GM19372 (cell line): ENCODE measurements at regions not wholly inside any gene's neighbourhood (a gene's known extent, or its start where the extent isn't known, plus 50 kb on each side); places are given as distances from the start of the nearest gene placed in this dataset.

ENCODE experiments used
- ATAC-seq: cut with Tn5 transposase; IDR thresholded peaks from one replicate; pipeline ENCODE4 v1.9.1; 2021; ENCODE audit warnings: mild to moderate bottlenecking, low read depth, moderate library complexity; ENCODE audit not compliant: unreplicated experiment

GRCh38 chr17:77479372-77480198 is 338.8 kb downstream of the SEC14L1 start:
- no peak for ATAC-seq

- no peak for ATAC-seq
These were observed 339.4 kb downstream of the SEC14L1 start for GRCh38 chr17:77480199-77480508.

GRCh38 chr17:77480509-77481215 is 339.9 kb downstream of the SEC14L1 start:
- no peak for ATAC-seq

DNA sequence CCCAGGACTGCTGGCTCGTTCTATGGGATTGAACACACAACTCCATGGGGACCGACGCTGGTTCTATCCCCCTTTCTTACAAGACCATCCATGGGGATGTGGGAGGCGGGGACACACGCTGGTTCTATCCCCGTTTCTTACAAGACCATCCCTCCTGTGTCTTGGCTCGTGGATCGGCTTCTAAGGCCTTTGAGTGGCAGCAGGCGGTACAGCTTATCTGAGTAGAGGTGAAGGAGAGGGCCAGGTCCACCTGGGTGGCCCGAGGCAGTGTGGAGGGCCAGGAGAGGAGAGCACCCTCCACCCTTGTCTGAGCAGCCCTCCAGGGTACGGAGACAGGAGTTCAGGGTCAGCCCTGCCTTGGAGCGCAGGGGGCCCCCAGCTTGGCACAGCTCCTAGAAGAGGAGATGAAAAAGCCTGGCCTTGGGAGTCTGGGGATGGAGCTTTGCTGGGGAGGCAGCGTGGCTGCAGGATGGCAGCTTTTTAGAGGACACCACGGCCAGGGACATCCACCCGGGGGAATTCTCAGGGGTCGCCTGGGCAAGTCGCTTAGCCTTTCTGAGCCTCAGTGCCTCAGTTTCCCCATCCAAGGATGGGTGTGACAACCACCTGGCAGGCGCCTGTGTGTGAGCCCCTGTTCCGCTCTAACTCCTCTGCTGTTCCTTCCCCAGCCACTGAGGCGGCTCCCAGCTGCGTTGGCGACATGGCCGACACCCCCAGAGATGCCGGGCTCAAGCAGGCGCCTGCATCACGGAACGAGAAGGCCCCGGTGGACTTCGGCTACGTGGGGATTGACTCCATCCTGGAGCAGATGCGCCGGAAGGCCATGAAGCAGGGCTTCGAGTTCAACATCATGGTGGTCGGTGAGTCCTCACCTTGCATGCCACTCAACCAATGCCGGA is 341.0 kb downstream of the SEC14L1 start:
- ATAC-seq: no peak

DNA sequence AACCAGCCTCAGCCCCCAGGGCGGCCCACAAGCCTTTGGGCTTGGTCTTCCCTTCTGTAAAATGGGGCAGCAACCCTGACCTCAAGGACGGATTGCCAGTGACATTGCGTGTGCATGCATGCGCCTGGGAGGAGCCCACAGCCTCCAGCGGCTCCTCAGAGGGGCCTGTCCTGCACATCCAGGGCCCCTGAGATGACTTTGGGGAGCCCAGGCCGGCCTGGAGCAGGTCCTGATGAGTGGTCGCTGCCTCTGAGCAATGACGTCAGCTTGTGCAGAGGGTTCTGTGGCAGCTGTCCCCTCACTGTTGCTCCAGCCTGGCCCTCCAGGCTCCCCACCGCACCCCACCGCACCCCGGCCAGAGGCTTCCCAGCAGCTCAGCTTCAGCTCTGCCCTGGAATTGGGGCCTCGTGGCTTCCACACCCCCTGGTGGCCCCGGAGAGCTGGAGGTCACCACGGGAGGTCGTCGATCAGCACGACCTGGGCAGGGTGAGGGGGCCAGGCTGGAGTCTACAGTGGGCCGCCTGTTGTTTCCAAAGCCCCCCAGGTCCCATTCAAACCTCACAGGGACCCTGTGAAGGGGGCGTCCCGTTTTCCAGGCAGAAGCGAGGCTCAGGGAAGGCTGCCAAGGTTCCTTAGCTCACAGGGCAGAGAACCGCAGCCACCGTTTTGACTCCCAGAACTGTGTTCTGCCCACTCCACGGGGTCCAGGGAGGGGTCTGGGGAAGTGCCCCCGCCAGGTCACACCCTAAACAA is 341.8 kb downstream of the SEC14L1 start:
- ATAC-seq: no peak

- no peak for ATAC-seq
These were observed 342.4 kb downstream of the SEC14L1 start for GRCh38 chr17:77483128-77483598.

GRCh38 chr17:77484111-77484510 is 343.3 kb downstream of the SEC14L1 start:
- ATAC-seq: no peak

DNA sequence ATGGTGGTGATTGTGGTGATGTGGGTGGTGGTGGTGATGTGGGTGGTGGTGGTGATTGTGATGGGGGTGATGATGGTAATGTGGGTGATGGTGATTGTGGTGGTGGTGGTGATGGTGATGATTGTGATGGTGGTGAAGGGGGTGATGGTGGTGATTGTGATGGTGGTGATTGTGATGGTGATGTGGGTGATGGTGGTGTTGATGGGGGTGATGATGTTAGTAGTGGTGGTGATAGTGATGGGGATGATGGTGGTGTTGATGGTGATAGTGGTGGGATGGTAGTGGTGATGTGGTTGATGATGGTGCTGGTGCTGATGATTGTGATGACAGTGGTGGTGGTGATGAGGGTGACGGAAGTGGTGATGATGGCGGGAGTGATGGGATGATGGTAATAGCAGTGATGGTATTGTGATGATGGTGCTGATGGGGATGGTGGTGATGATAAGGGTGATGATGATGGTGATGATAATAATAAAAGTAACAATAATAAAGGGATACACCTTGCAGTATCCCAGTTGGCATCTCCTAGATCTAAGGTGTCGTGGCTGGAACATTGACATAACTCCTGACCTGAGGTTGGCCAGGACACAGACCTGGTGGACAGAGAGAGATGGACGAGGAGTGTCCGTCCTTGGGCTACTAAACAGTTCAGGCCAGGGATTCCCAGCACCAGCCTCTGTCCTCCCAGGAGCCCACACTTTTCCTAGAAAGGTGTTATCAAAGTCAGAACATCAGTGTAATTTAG is 344.5 kb downstream of the SEC14L1 start:
- no peak for ATAC-seq

DNA sequence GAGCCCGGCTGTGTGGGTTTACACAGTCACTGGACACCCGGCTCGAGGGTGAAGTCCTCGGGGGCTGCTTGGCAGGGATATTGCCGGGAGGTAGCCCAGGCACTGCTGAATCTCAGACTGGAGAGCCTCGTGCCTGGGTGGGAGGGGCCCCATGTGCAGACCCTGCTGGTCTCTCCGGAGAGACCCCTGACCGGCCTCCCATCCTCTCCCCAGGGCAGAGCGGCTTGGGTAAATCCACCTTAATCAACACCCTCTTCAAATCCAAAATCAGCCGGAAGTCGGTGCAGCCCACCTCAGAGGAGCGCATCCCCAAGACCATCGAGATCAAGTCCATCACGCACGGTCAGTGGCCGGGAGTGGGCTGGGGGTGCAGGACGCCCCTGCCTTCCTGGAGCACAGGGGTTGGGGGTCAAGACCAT is 346.5 kb downstream of the SEC14L1 start:
- no peak for ATAC-seq

DNA sequence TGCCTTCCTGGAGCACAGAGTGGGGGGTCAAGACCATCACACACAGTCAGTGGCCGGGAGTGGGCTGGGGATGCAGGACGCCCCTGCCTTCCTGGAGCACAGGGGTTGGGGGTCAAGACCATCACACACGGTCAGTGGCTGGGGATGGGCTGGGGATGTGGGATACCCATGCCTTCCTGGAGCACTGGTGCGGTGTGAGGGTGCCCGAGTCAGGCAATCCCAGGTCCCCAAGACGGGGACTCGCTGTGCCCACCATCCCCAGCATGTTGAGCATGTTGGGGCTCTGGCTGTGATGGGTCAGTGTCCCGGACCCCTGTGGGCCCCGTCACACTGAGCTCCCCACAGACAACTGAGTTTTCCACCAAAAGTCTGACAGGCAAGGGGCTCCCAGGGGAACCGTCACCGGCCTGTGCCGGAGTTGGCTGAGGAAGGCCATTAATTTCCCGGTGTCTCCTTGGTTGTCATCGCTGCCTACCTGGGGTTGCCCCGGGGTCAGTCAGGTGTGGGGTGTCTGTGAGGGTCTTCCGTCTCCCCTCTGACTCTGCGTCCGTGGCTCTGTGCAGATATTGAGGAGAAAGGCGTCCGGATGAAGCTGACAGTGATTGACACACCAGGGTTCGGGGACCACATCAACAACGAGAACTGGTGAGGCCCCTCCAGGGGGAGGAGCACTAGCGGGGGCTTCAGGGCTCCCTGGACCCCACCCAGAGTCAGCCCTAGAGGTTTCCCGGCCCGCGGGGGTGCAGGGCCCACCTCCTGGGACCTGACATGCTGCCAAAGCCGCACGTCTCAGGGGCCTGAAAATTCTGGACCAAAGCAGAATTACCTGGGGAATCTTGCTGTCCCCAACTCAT is 347.1 kb downstream of the SEC14L1 start:
- no peak for ATAC-seq

DNA sequence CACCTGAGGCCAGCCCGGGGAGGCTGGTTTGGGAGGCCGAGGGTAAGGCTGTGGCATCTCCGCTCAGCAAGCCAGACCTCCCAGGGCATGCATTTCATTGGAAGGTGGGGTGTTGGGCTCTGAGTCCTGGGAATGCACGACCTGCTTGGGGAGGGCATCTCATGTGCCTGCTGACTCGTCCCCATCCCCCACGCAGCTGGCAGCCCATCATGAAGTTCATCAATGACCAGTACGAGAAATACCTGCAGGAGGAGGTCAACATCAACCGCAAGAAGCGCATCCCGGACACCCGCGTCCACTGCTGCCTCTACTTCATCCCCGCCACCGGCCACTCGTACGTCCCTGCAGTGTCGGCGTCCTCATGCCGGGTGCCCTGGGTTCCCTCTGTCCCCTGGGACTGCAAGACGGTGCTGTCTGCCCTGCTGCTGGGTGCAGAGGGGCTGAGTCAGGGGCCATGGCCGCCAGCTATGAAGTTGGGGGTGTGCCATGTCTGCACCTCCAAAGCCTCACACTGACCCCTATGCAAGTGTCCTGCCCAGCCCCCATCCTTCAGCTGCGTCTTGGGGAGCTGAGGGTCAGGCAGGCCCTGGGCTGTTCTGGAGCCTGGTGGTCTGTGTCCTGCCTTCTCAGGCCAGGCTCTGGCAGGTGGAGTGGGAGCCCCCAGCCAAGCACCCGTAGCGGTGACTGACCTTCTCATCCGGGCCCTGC is 347.9 kb downstream of the SEC14L1 start:
- ATAC-seq: no peak

- ATAC-seq: no peak
These were observed 348.6 kb downstream of the SEC14L1 start for GRCh38 chr17:77489239-77489892.

- ATAC-seq: no peak
These were observed 349.1 kb downstream of the SEC14L1 start for GRCh38 chr17:77489893-77490255.

DNA sequence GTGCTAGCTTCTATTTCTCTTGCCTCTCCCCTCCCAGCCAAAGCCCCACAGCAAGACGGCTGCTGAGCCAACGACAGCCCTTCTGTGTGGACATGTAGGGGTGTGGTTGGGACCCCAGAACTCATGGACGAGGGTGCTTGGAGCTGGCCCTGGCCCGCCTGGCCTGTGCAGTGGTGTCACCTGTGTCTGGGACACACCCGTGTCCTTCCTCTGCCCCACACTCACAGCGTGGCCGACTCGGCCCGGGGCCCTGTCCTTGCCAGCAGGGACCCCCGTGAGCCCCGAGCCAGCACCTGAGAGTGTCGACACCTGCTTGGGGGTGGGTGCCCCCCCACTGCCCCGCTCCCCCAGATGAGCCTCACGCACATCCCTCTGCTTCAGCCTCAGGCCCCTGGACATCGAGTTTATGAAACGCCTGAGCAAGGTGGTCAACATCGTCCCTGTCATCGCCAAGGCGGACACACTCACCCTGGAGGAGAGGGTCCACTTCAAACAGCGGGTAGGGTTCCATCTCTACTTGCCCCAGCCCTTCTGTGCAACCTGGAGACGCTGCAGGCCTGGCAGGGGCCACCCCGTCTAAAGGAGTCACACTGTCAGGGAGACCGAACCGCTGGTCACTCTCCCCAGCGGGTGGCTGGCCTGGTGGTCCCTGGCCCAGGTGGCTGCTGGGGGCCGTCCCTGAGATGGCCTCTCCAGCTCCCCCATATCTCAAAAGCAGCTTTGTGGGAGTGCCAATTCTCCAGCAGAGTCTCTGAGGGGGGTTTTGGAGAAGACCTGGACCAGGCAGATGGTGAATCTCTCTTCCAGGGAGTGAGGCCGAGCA is 349.8 kb downstream of the SEC14L1 start:
- no peak for ATAC-seq

DNA sequence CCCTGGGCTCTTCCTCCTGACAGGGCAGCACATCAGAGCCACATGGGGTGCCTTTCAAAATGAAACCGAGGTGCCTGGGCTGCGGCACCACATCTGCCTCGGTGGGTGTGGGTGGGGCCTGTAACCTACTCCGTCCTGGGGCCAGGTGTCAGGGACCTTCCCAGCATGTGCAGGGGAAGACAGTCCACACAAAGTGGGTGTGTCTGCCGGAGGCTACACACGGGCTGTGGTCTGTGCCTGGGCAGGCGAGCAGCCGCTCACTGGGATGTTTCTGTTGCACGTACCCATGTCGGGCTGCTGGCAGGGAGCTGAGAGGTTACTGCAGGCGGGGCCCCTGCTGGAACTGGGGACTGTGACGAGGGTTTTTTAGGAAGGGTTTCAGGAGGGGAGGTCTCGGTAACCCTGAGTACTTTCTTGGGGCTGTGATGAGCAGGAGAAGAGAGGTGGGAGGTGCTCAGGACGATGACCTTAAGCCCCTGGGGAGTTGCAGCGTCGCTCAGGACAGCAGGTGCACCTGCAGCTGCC is 351.2 kb downstream of the SEC14L1 start:
- no peak for ATAC-seq

GRCh38 chr17:77492446-77493237 is 351.9 kb downstream of the SEC14L1 start:
- no peak for ATAC-seq
